ENCODE measurements at regions not wholly inside any gene's neighbourhood (a gene's known extent, or its start where the extent isn't known, plus 50 kb on each side); places are given as distances from the start of the nearest gene placed in this dataset.

- TF ChIP-seq ZBTB7A (tag by site-specific recombination; IDR thresholded peaks at IDR 0.05; ENCODE audit: low read depth) (no peak), CTCF (tag by site-specific recombination; IDR thresholded peaks at IDR 0.05) (no peak)
Observed at GRCh38 chr21:33988237-33989017, 72.8 kb upstream of the ATP5PO start.
